NCI-H82 treated with DMSO at 0.1 percent for 48 hours (cell line): ENCODE measurements at regions not wholly inside any gene's neighbourhood (a gene's known extent, or its start where the extent isn't known, plus 50 kb on each side); places are given as distances from the start of the nearest gene placed in this dataset.

ENCODE experiments used
- DNase-seq: peaks from one replicate; lab custom pipeline; 2025; ENCODE audit not compliant: unreplicated experiment; lab: John Stamatoyannopoulos, UW

DNA sequence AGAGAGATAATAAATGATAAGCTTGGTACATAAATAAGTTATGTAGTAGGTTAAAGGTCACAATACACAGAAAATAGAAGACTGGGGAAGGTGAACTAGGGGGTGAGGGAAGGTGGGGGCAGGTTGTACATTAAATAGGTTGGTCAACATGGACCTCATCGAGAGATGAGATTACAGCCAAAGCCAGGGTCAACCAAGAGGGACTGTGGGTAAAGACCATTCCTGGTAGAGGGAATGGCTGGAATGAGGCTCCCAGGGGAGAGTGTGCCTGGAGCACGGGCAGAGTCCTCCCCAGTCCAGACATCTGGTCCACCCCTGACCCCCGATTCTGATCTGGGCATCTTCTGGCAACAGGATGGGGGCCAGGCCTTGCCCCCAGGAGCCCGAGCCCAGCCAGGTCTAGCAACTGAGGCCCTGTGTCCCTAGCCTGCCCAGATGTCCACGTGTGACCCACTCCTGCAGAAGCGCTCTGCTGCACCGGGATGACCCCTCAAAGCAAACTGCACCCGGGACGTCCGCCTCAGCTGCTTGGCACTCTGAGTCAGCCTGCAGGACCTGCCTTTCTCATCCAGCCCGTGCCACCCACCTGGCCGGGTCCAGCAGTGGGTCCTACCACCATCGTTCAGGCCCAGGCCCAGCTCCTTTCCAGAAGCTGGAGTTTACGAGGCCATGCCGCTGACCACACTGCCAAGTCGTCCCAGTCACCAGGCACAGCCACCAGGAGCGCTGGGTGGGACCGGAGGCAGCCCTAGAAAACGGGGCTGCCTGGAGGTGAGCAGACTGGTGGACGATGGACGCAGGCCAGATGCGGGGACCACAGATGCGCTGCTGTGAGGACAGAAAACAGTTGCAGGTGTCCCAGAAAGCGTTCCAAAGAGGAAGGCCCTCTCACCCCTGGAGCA is 56.2 kb upstream of the ID2 start:
- DNase-seq = no peak

- DNase-seq = no peak
Measured at GRCh38 chr2:8626572-8626971, 55.3 kb upstream of the ID2 start.

DNA sequence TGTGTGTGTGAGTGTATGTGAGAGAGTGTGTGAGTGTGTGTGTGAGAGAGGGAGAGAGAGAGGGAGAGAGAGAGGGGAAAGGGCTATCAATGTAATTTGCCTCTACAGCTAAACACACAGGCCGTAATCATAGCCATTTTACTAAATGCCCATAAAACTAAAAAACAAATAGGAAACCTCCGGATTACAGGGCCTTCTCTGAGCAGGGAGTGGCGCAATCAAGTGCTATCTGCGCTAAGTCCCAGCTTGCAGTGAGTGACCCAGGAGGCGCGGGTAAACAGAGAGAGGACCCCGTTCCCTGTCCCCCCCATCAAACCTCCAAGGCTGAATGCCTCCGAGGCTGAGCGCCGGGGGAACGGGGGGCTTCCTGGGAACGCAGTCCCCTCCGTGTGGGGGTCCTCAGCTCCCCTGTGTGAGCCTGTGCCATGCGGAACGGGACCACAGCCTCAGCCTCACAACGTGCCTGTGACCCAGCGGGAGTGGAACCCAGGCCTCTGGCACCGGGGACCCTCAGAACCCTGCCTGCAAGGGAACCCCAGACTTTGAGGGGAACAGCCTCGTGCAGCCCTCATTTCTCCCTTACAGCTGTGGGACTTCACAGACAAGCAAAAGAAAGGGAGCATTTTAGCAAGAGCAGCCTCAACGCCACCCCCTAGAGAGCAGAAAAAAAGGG is 54.7 kb upstream of the ID2 start:
- DNase-seq = no peak

- no peak for DNase-seq
Measured at GRCh38 chr2:8627692-8628085, 54.2 kb upstream of the ID2 start.

DNA sequence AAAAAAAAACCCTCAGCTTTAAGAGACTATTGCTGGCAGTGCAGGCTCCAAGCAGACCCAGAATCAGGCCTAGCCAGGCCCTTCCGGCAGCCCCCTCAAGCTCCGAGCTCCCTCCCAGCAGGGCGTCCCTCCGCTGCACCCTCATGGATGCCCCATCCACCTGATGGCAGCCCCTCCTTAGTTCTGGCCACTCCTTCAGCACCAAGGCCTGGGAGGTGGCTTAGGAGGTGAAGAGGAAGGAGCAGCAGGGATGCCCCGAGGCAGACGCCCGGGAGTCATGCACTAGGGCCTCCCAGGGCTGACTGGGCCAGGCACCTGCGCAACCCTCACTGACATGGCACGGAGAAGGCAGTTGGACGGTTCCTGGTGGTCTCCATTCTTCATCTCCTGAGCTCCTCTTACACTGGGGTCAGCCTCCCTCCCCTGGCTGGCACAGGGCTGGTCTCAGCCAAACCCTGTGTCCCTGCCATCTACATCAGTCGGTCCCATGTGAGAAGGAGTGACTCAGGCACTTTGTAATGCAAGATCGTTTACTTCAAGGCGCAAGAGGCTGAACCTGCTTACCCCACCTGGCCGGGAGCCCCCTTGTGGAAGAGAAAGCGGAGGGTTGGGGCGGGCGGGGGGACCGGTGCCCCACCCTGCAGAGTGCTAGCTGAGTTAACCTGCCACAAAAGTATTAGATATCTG is 53.5 kb upstream of the ID2 start:
- no peak for DNase-seq

- DNase-seq = no peak
Measured at GRCh38 chr2:8628866-8629209, 53.0 kb upstream of the ID2 start.

DNA sequence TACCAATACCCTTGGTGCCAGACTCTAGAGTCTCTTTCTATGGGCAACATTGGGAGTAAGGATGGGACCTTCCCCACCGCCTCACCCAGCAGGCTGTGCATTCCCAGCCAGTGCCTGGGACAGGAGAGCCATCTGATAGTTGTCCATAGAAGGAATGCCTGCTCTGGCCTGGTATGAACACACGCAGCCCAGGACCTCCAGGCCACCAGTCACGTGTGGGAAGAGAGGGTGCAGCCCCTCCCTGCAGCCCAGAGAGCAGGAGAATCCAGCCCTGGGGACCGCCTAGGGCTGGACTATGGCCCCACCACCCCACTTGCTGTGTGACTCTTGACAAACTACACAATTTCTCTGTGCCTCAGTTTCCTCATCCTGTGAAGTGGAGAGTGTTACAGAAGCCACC is 52.5 kb upstream of the ID2 start:
- DNase-seq = no peak

- DNase-seq = peak; percentile 16
Measured at GRCh38 chr2:8630676-8631464, 51.0 kb upstream of the ID2 start.

- no peak for DNase-seq
Measured at GRCh38 chr2:8631465-8632005, 50.3 kb upstream of the ID2 start.
